Brain microvascular endothelial cell (primary cell): ENCODE measurements at regions not wholly inside any gene's neighbourhood (a gene's known extent, or its start where the extent isn't known, plus 50 kb on each side); places are given as distances from the start of the nearest gene placed in this dataset.

ENCODE experiments used
- DNase-seq: peaks from one replicate; pipeline ENCODE4 v3.0.0-alpha.2; 2020
- H3K27ac ChIP-seq: fragments of 250-450 bp; sonication (Bioruptor Pico); 2 replicates; pipeline ENCODE4 v1.5.1; 2020; ENCODE audit warnings: mild to moderate bottlenecking, moderate library complexity
- H3K27me3 ChIP-seq: fragments of 250-450 bp; sonication (Bioruptor Pico); replicated peaks from 2 replicates; pipeline ENCODE4 v1.5.1; 2020; ENCODE audit warnings: mild to moderate bottlenecking
- H3K36me3 ChIP-seq: fragments of 250-450 bp; sonication (Bioruptor Pico); replicated peaks from 2 replicates; pipeline ENCODE4 v1.5.1; 2020; ENCODE audit warnings: mild to moderate bottlenecking
- H3K4me3 ChIP-seq: 2 replicates; pipeline ENCODE4 v1.5.1; 2011; ENCODE audit warnings: low read depth, mild to moderate bottlenecking, control low read depth, low read length, moderate library complexity
- CTCF ChIP-seq: IDR thresholded peaks from 2 replicates; pipeline ENCODE4 v1.5.1; 2011; ENCODE audit warnings: low read depth, mild to moderate bottlenecking, moderate library complexity, low read length, control low read depth, inconsistent platforms; ENCODE audit errors: missing control alignments
- in situ Hi-C: cut with HindIII; loops from 2 replicates; pipeline ENCODE4 v1.10.0; 2017; ENCODE audit warnings: low sequenced_read_pairs, low pct_ligation_motif_present

- in situ Hi-C loops, result no loop called here
- H3K36me3 ChIP-seq, result no peaks in the 10 kb centered on the region
- DNase-seq, result peak; percentile 29
- H3K27ac ChIP-seq, result no peak overlapping the region
- H3K4me3 ChIP-seq, result no peak overlapping the region
- TF ChIP-seq CTCF, result no peak
- no peaks in the 10 kb centered on the region for H3K27me3 ChIP-seq
These were observed 505.6 kb downstream of the TLE1 start for GRCh38 chr9:81183761-81184160.

GRCh38 chr9:81182431-81182830 is 506.9 kb downstream of the TLE1 start:
- H3K36me3 ChIP-seq, result no peaks in the 10 kb centered on the region
- in situ Hi-C loops, result no loop called here
- no peak overlapping the region for H3K4me3 ChIP-seq
- no peaks in the 10 kb centered on the region for H3K27me3 ChIP-seq
- DNase-seq, result peak; percentile 80
- H3K27ac ChIP-seq, result no peak overlapping the region
- TF ChIP-seq CTCF, result no peak

- Histone ChIP-seq H3K36me3 (no peaks in the 10 kb centered on the region), H3K27ac (no peak overlapping the region), H3K27me3 (no peaks in the 10 kb centered on the region), H3K4me3 (no peak overlapping the region)
- in situ Hi-C loops, result no loop called here
- DNase-seq, result no peak
- peak; percentile 35 for TF ChIP-seq CTCF
These were observed 515.3 kb downstream of the TLE1 start for GRCh38 chr9:81174023-81174422.

- no peak overlapping the region for H3K4me3 ChIP-seq
- H3K27ac ChIP-seq, result no peak overlapping the region
- H3K27me3 ChIP-seq, result no peaks in the 10 kb centered on the region
- no peak for TF ChIP-seq CTCF
- no peaks in the 10 kb centered on the region for H3K36me3 ChIP-seq
- no peak for DNase-seq
- in situ Hi-C loops, result no loop called here
These were observed 517.7 kb downstream of the TLE1 start for GRCh38 chr9:81171689-81172088.

GRCh38 chr9:81162361-81162760 is 527.0 kb downstream of the TLE1 start:
- no peaks in the 10 kb centered on the region for H3K27me3 ChIP-seq
- no peak overlapping the region for H3K27ac ChIP-seq
- TF ChIP-seq CTCF, result no peak
- H3K36me3 ChIP-seq, result no peaks in the 10 kb centered on the region
- in situ Hi-C loops, result no loop called here
- no peak overlapping the region for H3K4me3 ChIP-seq
- no peak for DNase-seq

- Histone ChIP-seq H3K36me3 (no peaks in the 10 kb centered on the region), H3K27me3 (no peaks in the 10 kb centered on the region), H3K4me3 (no peak overlapping the region), H3K27ac (no peak overlapping the region)
- TF ChIP-seq CTCF, result no peak
- in situ Hi-C loops, result no loop called here
- DNase-seq, result no peak
These were observed 533.0 kb downstream of the TLE1 start for GRCh38 chr9:81156381-81156780.
